ENCODE measurements at regions not wholly inside any gene's neighbourhood (a gene's known extent, or its start where the extent isn't known, plus 50 kb on each side); places are given as distances from the start of the nearest gene placed in this dataset.

DNA sequence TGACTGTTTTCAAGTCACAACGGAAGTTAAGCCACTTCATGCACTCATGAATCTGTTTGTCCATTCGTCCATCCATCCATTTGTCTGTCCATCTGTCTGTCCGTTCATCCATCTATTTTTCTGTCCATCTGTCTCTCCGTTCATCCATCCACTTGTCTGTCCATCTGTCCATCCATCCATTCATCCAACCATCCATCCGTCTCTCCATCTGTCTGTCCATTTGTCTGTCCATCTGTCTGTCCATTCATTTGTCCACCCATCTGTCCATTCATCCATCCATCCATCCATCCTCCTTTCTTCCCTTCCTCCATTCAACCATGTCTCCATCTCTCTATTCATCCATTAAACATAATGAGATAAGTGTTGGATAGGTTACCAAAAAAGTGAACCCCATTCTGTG lies 123.5 kb upstream of the UQCRFS1 start:
- TF ChIP-seq SIN3A (IDR thresholded peaks at IDR 0.05; ENCODE audit: low read depth) = no peak
- TF ChIP-seq, protein P1, sequence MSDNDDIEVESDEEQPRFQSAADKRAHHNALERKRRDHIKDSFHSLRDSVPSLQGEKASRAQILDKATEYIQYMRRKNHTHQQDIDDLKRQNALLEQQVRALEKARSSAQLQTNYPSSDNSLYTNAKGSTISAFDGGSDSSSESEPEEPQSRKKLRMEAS (IDR thresholded peaks at IDR 0.05) = no peak
- TF ChIP-seq, protein P2, sequence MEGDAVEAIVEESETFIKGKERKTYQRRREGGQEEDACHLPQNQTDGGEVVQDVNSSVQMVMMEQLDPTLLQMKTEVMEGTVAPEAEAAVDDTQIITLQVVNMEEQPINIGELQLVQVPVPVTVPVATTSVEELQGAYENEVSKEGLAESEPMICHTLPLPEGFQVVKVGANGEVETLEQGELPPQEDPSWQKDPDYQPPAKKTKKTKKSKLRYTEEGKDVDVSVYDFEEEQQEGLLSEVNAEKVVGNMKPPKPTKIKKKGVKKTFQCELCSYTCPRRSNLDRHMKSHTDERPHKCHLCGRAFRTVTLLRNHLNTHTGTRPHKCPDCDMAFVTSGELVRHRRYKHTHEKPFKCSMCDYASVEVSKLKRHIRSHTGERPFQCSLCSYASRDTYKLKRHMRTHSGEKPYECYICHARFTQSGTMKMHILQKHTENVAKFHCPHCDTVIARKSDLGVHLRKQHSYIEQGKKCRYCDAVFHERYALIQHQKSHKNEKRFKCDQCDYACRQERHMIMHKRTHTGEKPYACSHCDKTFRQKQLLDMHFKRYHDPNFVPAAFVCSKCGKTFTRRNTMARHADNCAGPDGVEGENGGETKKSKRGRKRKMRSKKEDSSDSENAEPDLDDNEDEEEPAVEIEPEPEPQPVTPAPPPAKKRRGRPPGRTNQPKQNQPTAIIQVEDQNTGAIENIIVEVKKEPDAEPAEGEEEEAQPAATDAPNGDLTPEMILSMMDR (IDR thresholded peaks at IDR 0.05 in 2 of 3, conservative IDR thresholded peaks at IDR 0.05 in 1 of 3; ENCODE audit: borderline replicate concordance in 1 of 3, insufficient read depth in 1 of 3, low read depth in 2 of 3, low read length in 2 of 3) = no peak
- TF ChIP-seq POLR2A (IDR thresholded peaks at IDR 0.05; ENCODE audit: borderline replicate concordance, extremely low read depth, insufficient read depth, insufficient read length) = no peak
- no peak for TF ChIP-seq POLR2AphosphoS5 (IDR thresholded peaks at IDR 0.05; ENCODE audit: low read depth, low read length)
- TF ChIP-seq RAD21 (IDR thresholded peaks at IDR 0.05; ENCODE audit: low read depth) = no peak
- TF ChIP-seq, protein P3, sequence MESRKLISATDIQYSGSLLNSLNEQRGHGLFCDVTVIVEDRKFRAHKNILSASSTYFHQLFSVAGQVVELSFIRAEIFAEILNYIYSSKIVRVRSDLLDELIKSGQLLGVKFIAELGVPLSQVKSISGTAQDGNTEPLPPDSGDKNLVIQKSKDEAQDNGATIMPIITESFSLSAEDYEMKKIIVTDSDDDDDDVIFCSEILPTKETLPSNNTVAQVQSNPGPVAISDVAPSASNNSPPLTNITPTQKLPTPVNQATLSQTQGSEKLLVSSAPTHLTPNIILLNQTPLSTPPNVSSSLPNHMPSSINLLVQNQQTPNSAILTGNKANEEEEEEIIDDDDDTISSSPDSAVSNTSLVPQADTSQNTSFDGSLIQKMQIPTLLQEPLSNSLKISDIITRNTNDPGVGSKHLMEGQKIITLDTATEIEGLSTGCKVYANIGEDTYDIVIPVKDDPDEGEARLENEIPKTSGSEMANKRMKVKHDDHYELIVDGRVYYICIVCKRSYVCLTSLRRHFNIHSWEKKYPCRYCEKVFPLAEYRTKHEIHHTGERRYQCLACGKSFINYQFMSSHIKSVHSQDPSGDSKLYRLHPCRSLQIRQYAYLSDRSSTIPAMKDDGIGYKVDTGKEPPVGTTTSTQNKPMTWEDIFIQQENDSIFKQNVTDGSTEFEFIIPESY (IDR thresholded peaks at IDR 0.05; ENCODE audit: extremely low read depth, insufficient replicate concordance, low read length) = no peak
- TF ChIP-seq EZH2 (IDR thresholded peaks at IDR 0.05) = no peak
- TF ChIP-seq, protein P4, sequence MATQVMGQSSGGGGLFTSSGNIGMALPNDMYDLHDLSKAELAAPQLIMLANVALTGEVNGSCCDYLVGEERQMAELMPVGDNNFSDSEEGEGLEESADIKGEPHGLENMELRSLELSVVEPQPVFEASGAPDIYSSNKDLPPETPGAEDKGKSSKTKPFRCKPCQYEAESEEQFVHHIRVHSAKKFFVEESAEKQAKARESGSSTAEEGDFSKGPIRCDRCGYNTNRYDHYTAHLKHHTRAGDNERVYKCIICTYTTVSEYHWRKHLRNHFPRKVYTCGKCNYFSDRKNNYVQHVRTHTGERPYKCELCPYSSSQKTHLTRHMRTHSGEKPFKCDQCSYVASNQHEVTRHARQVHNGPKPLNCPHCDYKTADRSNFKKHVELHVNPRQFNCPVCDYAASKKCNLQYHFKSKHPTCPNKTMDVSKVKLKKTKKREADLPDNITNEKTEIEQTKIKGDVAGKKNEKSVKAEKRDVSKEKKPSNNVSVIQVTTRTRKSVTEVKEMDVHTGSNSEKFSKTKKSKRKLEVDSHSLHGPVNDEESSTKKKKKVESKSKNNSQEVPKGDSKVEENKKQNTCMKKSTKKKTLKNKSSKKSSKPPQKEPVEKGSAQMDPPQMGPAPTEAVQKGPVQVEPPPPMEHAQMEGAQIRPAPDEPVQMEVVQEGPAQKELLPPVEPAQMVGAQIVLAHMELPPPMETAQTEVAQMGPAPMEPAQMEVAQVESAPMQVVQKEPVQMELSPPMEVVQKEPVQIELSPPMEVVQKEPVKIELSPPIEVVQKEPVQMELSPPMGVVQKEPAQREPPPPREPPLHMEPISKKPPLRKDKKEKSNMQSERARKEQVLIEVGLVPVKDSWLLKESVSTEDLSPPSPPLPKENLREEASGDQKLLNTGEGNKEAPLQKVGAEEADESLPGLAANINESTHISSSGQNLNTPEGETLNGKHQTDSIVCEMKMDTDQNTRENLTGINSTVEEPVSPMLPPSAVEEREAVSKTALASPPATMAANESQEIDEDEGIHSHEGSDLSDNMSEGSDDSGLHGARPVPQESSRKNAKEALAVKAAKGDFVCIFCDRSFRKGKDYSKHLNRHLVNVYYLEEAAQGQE (IDR thresholded peaks at IDR 0.05; ENCODE audit: low read depth) = no peak
- TF ChIP-seq, protein P5, sequence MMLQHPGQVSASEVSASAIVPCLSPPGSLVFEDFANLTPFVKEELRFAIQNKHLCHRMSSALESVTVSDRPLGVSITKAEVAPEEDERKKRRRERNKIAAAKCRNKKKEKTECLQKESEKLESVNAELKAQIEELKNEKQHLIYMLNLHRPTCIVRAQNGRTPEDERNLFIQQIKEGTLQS (IDR thresholded peaks at IDR 0.05) = no peak
